HG03457 (cell line): ENCODE measurements at regions not wholly inside any gene's neighbourhood (a gene's known extent, or its start where the extent isn't known, plus 50 kb on each side); places are given as distances from the start of the nearest gene placed in this dataset.
"Not testable (repeated sequence)": the region's sequence is repeated elsewhere in the genome, so short reads cannot be mapped to it uniquely, and the experiment has no call there.

Experiments used
- ATAC-seq: cut with Tn5 transposase; IDR thresholded peaks from one replicate; pipeline ENCODE4 v1.9.1; 2021; ENCODE audit warnings: moderate number of reproducible peaks; ENCODE audit not compliant: unreplicated experiment

- ATAC-seq = not testable (repeated sequence)
Observed at GRCh38 chr9:66601472-66601871, 299.1 kb upstream of the ZNF658 start.

- not testable (repeated sequence) for ATAC-seq
Observed at GRCh38 chr9:66631521-66632046, 268.9 kb upstream of the ZNF658 start.

GRCh38 chr9:66647675-66648074 is 252.8 kb upstream of the ZNF658 start:
- not testable (repeated sequence) for ATAC-seq

DNA sequence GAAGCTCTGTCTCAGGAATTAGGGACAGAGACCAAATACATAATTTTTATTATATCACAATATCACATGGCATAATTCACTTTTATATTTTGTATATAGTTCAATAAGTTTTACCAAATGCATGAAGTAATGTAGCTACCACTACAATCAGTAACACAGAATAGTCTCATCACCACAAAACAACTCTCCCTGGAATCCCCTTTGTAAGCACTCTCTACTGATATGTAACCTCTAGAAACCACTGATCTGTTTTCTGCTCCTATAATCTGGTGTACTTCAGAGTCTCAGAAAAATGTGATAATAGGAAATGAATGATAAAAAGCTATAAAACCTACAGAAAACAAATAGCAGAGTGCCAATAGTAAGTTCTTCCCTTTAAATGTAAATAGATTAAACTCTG is 210.3 kb upstream of the ZNF658 start:
- not testable (repeated sequence) for ATAC-seq

DNA sequence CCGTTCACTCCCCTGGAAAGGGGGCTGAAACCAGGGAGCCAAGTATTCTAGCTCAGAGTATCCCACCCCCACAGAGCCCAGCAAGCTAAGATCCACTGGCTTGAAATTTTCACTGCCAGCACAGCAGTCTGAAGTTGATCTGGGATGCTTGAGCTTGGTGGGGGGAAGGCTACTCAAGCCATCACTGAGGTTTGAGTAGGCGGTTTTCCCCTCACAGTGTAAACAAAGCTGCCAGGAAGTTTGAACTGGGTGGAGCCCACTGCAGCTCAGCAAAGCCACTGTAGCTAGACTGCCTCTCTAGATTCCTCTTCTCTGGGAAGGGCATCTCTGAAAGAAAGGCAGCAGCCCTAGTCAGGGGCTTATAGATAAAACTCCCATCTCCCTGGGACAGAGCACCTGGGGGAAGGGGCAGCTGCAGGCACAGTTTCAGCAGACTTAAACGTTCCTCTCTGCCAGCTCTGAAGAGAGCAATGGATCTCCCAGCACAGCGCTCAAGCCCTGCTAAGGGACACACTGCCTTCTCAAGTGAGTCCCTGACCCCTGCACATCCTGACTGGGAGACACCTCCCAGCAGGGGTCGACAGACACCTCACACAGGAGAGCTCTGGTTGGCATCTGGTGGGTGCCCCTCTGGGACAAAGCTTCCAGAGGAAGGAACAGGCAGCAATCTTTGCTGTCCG is 204.8 kb upstream of the ZNF658 start:
- ATAC-seq = not testable (repeated sequence)

DNA sequence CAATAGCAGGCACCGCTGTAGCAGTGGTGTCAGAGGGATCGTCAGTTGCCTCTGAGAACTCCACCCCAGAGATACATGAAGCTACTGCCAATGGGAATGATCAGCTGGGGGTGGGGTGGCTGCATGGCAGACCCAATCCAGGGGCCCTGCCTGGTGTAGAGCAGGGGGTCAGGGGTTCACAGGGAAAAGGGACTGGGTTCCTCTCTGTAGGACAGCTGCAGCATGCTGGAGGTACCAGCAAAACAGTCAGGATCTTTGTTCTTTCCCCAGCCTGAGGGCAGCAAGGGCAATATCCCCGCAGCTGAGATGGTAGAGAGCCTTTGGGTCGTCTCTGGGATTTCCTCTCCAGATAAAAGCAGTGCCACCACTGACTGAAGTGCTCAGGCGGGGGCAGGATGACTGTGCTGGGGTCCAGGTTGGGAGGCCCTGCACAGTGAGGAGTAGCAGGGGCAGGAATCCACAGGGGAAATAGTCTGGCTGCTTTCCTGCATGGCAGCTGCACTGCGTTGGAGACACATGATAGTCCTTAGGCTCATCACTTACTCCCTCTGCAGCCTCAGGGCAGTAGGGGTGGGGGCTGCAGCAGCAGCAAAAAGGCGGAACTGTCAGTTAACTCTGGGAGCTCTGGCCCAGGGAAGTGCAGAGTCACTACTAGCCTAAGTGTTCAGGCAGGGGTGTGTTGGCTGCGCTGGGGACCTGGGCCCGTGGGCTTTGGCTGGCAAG is 203.0 kb upstream of the ZNF658 start:
- not testable (repeated sequence) for ATAC-seq

GRCh38 chr9:66698066-66698455 is 202.5 kb upstream of the ZNF658 start:
- not testable (repeated sequence) for ATAC-seq

DNA sequence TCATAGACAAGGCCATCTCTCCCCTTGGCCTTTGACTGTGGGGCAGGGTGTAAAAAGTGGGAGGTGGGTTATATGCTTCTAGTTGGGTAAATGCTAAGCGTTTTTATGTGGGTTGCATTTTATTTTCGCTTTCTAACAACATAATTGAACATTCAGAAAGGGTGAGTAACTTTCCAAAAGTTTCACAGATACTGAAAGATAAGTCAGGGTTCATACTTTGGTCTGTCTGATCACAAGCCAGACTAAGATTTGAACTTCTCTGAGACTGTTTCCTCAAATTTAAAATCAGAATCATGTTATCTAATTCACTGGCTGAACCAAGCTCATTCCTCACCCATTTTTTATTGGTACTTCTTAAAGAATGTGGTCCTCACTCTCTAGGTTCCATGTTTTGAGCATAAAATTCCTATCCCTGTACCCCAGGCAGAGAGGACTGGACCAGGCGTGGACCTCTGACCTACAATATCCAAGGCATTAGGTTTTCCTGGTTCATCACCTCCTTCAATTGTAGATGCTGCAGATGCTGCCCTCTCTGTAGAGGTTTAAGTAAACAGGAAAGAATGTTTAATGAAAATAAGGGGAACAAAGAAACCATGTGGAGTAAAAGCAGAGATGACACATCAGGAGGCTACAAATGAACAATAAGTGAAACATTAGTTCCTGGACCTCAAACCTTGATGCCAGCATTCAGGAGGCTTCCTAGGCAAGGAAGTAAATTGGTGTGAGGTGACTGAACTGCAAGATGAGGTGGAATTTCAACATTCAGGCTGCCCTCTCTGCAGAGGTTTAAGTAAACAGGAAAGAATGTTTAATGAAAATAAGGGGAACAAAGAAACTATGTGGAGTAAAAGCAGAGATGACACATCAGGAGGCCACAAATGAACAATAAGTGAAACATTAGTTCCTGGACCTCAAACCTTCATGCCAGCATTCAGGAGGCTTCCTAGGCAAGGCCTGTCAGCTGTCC is 198.8 kb upstream of the ZNF658 start:
- not testable (repeated sequence) for ATAC-seq

- not testable (repeated sequence) for ATAC-seq
Observed at GRCh38 chr9:66711553-66711952, 189.0 kb upstream of the ZNF658 start.

- peak; percentile 83 for ATAC-seq
Observed at GRCh38 chr9:66712870-66713269, 187.7 kb upstream of the ZNF658 start.

GRCh38 chr9:66713552-66713951 is 187.0 kb upstream of the ZNF658 start:
- ATAC-seq = not testable (repeated sequence)

DNA sequence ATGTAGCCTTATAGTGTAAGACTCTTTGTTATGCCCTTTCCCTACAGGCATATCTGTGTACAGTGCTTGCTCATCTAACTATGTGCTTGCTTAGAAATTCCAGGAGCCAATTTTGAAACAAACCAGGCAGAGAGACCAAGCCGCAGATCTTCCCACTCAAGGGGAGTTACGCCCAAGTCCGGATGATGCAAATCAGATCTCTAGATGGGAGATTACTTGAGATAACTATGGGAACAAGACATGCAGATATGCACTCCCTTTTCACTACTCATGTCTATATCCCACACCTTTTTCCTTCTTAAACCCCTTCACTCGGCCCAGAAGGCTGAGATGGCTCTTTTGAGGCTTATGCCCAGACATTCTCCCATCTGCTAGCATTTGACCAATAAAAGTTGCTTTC is 179.7 kb upstream of the ZNF658 start:
- ATAC-seq = not testable (repeated sequence)

GRCh38 chr9:66727540-66727939 is 173.0 kb upstream of the ZNF658 start:
- ATAC-seq = not testable (repeated sequence)

DNA sequence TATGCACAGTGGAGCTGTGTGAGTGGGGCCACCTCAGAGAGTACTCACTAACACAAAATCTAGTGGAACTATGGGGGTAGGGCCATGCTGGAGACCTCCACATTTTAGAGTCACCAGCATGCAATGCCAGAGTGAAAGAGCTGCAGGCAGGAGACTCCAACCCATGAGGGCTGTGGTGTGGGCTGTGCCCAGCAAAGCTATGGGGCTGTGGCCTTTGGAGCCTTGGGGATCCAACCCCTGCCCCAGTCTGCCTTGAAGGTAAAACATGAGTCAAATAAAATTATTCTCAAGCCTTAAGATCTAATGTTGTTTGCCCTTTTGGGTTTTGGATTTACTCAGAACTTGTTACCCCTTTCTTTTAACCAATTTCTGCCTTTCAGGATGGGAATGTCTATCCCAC is 163.8 kb upstream of the ZNF658 start:
- ATAC-seq = not testable (repeated sequence)

DNA sequence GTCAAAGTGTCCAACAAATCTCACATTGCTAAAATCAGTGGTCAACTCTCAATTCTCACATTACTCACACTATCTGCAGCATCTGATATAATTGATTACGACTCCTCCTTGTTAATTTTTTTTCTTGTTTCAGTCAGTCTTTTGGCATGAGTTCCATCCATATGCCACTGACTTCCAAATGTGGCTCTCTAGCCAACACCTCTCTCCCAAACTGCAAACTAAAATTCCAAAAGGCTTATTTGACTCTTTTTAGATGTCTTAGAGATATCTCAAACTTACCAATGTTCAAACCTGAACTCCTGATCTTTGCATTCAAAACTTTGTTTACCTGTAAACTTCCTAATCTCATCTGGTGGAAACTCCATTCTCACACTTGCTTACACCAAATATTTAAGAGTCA is 162.1 kb upstream of the ZNF658 start:
- not testable (repeated sequence) for ATAC-seq

- ATAC-seq = not testable (repeated sequence)
Observed at GRCh38 chr9:66740136-66740535, 160.4 kb upstream of the ZNF658 start.

DNA sequence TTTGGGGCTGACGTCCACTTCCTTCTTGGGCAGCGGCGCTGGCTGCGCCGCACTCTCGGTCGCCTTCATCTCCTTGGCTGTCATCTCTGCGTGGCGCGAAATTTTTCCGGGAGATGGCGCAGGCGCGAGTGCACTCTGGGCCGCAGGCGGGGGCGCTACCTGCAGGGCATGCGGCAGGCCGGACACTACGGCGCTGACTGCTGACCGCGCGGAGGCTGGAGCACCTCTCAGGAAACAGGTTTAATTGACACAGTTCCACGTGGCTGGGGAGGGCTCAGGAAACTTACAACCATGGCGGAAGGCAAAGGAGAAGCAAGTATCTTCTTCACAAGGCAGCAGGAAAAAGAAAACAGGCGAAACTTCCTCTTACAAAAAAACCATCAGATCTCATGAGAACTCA is 154.7 kb upstream of the ZNF658 start:
- ATAC-seq = not testable (repeated sequence)

DNA sequence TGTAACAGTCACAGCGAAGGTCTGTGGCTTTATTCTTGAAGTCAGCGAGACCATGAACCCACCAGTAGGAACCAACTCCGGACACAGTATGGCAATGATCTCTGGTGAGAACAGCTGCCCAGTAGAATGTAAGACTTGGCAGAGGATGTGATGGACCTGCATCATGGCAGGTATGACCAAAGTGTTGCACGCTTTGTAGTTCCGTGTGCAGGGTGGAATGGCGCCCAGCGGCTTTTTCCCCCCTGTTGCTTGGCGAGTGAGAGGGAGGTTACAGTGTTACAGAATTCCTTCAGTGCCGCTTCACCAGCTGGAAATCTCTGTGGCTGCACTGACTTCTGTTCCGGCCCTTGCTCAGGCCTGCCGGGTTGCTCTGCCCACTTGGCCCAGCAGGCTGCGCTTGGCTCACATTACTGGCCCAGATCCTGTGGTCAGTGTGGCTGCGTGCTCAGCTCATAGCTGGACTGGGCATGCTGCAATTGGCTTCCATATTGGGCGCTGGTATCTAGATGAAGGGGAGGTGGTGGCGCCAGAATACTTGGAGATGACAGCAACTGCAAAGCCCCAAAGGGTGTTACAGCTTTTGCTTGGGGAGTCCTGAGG is 148.1 kb upstream of the ZNF658 start:
- ATAC-seq = not testable (repeated sequence)

DNA sequence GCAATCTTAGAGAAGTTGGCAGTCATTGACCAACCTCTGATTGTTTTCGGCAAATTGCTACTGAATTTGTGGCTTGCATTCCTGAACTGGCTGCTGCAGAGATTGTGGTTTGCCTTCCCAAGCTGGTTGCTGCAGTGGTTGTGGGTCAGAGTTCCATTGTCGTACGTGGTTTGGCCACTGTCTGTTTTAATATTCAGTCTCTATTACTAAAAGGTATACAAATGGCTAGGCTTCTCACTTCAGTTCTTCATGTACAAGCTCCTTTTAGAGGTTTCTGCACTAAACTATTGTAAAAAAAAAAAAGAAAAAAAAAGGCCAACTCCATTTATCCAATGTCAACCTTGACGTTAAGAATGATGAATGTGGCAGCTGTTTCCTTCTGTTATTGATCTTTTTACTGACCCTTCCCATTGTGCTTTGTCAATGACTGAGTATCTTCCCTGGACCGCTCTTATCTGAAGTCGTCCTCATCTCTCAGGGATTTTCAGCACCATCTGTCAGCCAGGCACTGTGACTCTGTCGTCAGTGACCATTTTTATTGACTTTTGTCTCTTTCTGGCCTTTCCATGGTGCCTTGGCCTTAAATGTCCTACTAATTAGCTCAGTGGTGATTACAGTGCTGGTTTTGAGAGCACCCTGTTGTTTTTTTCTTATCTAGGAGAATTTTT is 140.6 kb upstream of the ZNF658 start:
- ATAC-seq = not testable (repeated sequence)
